ENCODE measurements at regions not wholly inside any gene's neighbourhood (a gene's known extent, or its start where the extent isn't known, plus 50 kb on each side); places are given as distances from the start of the nearest gene placed in this dataset.
"Not testable (repeated sequence)": the region's sequence is repeated elsewhere in the genome, so short reads cannot be mapped to it uniquely, and the experiment has no call there.

DNA sequence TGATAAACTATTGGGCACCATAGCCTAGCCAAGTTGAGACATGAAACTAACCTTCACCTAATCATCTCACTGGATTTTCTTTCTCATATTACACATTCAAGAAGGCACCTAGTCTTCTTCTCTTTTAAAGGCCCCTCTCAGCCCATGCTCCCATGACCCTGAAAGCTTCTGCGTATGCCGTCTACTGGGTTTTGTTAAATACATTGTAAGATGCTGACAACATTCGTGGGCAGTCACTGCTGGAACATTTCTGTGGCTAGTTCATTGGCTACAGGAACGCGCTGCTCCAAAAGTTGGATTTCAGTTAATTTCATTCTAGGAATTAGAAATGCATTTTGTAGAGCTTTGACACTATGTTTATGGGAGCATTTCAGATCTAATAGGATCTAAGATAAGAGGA, 52.3 kb upstream of the CHD2 start:
- DNase-seq = no peak
- in situ Hi-C loops (cut with MboI; ENCODE audit: low pct_unique_long_range_greater_than_20kb, low sequenced_read_pairs) = no loop called here

DNA sequence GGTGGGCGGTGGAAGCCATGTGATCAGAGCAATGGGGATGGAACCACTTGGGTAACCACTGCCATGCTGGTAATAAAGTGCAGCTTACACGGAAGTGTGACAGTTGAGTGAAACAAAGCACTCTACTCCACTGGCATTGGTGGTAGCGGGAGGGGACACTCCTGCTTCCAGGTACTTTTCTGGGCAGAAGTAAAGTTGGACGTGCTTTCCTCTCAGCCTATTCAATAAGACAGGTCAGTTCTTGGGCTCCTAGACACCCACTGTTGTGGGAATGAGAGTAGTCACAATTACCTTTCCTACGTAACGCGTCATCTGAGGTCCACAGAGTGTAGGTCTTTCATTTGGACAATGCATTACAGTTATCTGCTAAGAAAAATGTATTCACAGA, 51.7 kb upstream of the CHD2 start:
- in situ Hi-C loops (cut with MboI; ENCODE audit: low pct_unique_long_range_greater_than_20kb, low sequenced_read_pairs) = no loop called here
- no peak for DNase-seq

DNA sequence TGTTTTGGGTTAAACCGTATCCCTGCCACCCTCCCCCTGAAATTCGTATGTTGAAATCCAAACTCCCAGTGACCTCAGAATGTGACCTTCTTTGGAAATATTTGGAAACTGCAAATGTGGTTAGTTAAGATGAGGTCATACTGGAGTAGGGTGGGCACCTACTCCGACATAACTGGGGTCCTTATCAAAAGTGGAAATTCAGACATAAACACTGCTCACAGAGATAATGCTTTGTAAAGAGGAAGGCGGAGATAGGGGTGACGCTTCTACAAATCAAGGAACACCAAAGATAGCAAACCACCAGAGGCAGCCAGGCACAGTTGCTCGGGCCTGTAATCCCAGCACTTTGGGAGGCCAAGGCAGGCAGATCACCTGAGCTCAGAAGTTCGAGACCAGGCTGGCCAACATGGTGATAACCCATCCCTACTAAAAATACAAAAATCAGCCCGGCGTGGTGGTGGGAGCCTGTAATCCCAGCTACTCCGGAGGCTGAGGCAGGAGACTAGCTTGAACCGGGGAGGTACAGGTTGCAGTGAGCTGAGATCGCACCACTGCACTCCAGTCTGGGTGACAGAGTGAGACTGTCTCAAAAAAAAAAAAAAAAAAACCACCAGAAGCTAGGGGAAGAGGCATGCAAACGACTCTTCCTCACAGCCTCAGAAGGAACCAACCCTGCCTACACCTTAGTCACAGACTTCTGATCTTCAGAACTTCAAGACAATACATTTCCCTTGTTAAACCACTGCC, 51.1 kb upstream of the CHD2 start:
- no peak for DNase-seq

DNA sequence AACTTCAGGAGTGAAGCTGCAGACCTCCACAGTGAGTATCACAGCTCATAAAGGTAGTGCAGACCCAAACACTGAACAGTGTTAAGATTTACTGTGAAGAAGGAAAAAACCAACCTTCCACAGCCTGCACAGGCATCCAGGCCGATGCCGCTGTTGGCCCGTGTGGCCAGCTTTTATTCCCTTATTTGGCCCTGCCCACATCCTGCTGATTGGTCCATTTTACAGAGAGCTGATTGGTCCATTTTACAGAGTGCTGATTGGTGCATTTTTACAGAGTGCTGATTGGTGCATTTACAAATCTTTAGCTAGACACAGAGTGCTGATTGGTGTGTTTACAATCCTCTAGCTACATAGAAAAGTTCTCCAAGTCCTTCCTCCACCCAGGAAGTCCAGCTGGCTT, 49.9 kb upstream of the CHD2 start:
- in situ Hi-C loops (cut with MboI; ENCODE audit: low pct_unique_long_range_greater_than_20kb, low sequenced_read_pairs); DNase-seq: not testable (repeated sequence)

More for the DNA sequence above, 51.1 kb upstream of the CHD2 start:
- in situ Hi-C loops (cut with MboI; ENCODE audit: low pct_unique_long_range_greater_than_20kb, low sequenced_read_pairs) = no loop called here
